Ishikawa (cell line): ENCODE measurements at regions not wholly inside any gene's neighbourhood (a gene's known extent, or its start where the extent isn't known, plus 50 kb on each side); places are given as distances from the start of the nearest gene placed in this dataset.

Source experiments
- MAX ChIP-seq: IDR thresholded peaks from 2 replicates; pipeline ENCODE4 v1.6.1; 2012
- NFIC ChIP-seq: IDR thresholded peaks from 2 replicates; pipeline ENCODE4 v1.6.1; 2012
- ZBTB7A ChIP-seq: IDR thresholded peaks from 2 replicates; pipeline ENCODE4 v1.6.1; 2012; ENCODE audit warnings: low read depth
- TF ChIP-seq, protein P1 (sequence below): IDR thresholded peaks from 2 replicates; pipeline ENCODE4 v1.6.1; 2012; ENCODE audit warnings: low read depth, mild to moderate bottlenecking

GRCh38 chr10:105993609-105994008, 1170.9 kb downstream of the SORCS1 start:
- TF ChIP-seq ZBTB7A (no peak), NFIC (no peak), MAX (no peak)
- TF ChIP-seq, protein P1, sequence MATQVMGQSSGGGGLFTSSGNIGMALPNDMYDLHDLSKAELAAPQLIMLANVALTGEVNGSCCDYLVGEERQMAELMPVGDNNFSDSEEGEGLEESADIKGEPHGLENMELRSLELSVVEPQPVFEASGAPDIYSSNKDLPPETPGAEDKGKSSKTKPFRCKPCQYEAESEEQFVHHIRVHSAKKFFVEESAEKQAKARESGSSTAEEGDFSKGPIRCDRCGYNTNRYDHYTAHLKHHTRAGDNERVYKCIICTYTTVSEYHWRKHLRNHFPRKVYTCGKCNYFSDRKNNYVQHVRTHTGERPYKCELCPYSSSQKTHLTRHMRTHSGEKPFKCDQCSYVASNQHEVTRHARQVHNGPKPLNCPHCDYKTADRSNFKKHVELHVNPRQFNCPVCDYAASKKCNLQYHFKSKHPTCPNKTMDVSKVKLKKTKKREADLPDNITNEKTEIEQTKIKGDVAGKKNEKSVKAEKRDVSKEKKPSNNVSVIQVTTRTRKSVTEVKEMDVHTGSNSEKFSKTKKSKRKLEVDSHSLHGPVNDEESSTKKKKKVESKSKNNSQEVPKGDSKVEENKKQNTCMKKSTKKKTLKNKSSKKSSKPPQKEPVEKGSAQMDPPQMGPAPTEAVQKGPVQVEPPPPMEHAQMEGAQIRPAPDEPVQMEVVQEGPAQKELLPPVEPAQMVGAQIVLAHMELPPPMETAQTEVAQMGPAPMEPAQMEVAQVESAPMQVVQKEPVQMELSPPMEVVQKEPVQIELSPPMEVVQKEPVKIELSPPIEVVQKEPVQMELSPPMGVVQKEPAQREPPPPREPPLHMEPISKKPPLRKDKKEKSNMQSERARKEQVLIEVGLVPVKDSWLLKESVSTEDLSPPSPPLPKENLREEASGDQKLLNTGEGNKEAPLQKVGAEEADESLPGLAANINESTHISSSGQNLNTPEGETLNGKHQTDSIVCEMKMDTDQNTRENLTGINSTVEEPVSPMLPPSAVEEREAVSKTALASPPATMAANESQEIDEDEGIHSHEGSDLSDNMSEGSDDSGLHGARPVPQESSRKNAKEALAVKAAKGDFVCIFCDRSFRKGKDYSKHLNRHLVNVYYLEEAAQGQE, result no peak
